ENCODE measurements at regions not wholly inside any gene's neighbourhood (a gene's known extent, or its start where the extent isn't known, plus 50 kb on each side); places are given as distances from the start of the nearest gene placed in this dataset.

DNA sequence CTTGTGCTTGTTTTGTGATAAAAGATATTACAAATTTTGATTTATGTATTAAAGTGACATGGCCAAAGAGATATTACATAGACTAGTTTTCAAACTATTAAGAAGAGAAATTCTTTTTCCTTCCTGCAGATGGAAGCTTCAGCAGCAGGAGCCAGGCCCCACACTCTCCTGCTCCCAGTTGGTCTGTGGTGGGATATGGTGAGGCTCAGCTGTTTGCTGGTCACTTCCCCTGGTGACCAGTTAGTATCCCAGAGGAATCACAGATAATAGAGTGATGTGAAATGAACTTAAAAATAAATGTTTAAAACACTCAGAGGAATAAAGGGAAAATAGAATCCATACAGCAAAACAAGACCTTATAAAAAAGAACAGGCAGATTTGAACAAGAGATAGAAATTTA lies 154.7 kb downstream of the KTN1 start:
- DNase-seq, result no peak

- no peak for DNase-seq
Observed at GRCh38 chr14:55739967-55740648, 160.1 kb downstream of the KTN1 start.

GRCh38 chr14:55740649-55740989 lies 160.6 kb downstream of the KTN1 start:
- no peak for DNase-seq

DNA sequence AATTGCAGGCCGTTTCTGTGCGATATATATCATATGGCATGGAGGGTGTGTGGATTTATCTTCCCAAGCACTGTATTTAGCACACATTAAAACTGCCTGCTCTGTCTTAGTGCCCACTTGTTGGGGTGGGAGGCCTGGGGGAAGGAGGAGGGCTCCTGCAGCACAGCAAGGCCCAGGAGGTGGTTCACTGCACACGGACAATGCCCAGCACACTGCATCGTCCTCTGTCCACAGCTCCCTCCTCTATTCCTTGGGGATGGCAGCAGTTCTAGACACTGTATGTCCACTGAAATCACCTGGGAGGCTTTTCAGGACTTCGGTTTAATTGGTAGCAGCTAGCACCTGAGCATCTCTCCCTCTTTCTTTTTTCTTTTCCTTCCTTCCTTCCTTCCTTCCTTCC lies 161.2 kb downstream of the KTN1 start:
- no peak for DNase-seq

DNA sequence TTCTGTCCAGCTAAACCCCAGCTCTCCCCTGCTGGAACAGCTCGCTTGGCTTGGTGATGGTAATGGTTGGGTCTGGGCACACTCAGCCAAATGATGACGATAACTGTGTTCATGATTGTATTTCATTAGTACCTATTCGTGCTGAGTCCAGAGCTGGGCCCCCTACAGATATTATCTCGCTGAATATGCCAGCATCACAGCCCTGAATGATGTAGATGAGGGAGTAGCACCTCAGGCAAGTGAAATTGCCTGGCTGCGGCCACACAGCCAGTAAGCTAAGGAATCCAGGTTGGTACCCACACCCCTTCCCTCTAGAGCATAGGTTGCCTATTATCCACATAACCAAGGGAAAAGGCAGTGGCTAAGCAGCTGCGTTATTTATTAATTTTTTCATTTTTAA lies 163.5 kb downstream of the KTN1 start:
- no peak for DNase-seq

DNA sequence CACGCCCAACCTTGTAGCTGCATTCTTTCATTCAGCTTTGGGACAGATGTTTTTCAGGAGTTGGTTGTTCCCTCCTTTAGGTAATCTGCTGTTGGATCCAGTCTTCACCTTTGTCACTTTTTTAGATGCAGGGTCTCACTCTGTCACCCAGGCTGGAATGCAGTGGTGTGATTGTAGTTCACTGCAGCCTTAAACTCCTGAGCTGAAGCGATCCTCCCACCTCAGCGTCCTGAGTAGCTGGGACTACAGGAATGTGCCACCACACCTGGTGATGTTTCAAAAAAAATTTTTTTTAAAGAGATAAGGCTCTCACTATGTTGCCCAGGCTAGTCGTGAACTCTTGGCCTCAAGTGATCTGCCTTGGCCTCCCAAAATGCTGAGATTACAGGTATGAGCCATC lies 164.3 kb downstream of the KTN1 start:
- no peak for DNase-seq

GRCh38 chr14:55745906-55746305 lies 165.9 kb downstream of the KTN1 start:
- DNase-seq, result no peak

- DNase-seq, result no peak
Observed at GRCh38 chr14:55746558-55746957, 166.6 kb downstream of the KTN1 start.

DNA sequence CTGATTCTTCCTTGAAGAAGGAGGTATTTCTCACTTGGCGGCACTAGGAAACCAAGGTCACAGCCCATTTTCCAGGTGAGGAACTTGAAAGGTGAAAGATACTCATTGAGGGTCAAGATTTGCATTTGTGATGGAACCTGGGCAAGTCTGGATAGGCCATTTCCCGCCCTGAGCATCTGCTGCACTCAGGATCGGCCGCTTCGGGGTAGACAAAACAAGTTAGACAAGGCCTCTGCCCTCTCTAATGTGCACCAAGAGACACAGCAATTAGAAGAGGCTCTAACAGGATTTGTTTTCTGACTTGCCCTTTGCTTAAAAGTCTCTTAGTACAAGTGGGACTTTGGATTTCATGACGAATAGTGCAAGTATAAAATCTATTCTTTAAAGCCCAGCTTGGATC lies 167.2 kb downstream of the KTN1 start:
- DNase-seq, result no peak

DNA sequence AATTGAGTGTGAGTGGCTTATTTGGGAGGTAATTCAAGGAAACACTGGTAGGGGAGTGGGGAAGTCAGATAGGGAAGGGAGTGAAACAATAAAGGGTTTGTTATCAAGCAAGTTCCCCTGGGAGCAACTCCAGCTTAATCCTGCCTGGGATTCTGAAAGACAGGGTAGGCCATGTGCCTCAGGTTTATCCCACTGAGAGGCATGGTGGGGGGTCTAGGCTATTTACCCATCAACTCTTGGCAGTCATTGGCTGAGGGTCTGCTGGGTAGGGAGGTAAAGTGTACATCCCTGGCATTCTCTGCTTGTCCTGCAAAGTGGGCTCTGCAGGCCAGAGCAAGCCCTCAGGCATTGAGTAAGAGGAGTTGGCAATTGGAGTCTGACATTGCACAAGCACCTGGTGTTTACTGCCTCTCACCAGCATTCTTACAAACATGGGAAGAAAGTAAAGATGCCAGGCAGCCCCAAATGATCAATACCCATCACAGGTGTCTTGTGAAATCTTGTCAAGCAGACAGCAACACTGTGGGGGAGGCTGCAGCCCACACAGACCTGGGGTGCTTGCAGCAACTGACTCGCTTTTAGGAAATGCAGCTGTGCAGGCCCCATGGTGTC lies 169.3 kb downstream of the KTN1 start:
- DNase-seq, result no peak

- no peak for DNase-seq
Observed at GRCh38 chr14:55749946-55750345, 169.9 kb downstream of the KTN1 start.

- DNase-seq, result no peak
Observed at GRCh38 chr14:55752580-55753390, 172.8 kb downstream of the KTN1 start.

DNA sequence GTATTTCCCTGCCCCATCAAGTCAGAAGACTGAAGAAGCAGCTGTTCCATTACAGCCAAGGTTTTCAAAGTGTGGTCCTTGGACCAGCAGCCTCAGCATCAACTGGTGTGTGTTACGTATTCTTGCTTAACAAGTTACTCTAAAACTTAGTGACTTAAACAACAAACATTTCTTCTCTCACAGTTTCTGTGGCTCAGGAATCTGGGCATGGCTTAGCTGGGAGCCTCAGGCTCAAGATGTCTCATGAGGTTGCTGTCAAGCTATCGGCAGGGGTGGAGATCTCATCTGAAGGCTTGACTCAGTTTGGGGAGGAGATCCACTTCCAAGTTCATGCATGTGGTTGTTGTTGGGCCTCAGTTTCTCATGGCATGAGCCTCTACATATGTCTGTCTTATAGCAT lies 174.5 kb downstream of the KTN1 start:
- no peak for DNase-seq

DNA sequence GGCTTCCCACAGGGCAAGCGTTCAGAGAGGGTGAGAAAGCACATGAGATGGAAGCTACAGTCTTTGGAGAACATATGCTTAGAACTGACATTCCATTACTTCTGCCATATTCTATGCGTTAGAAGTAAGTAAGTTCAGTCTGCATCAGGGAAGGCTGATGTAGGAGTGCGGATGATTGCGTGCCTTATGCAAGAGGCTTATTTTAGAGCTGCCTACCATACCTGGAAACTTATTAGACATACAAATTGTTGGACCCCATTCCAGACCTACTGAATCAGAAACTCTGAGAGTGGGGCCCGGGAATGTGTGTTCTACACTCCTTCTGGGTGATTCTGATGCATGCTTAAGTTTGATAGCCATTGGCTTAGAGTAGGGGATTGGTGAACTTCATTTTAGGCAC lies 174.9 kb downstream of the KTN1 start:
- DNase-seq, result no peak

DNA sequence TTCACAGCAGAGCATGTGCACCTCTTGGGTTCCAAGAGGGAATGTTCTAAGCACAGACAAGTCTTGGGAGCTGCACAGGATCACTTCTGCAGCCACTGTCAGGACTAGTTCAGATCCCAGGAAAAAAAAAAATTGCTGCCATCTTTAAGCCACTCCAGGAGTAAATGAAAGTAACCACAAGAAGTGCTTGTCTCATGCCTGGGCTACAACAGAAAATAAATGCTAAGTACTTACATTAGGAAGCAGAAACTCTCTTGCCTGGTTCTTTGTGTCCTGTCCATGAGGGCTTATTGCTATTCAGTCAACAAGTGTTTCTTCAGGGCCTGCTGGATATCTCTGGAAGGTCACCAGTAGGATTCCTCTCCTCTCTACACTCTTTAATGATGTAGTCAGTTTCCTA lies 176.1 kb downstream of the KTN1 start:
- DNase-seq, result no peak

- no peak for DNase-seq
Observed at GRCh38 chr14:55756557-55756956, 176.6 kb downstream of the KTN1 start.

GRCh38 chr14:55758796-55759195 lies 178.8 kb downstream of the KTN1 start:
- no peak for DNase-seq

DNA sequence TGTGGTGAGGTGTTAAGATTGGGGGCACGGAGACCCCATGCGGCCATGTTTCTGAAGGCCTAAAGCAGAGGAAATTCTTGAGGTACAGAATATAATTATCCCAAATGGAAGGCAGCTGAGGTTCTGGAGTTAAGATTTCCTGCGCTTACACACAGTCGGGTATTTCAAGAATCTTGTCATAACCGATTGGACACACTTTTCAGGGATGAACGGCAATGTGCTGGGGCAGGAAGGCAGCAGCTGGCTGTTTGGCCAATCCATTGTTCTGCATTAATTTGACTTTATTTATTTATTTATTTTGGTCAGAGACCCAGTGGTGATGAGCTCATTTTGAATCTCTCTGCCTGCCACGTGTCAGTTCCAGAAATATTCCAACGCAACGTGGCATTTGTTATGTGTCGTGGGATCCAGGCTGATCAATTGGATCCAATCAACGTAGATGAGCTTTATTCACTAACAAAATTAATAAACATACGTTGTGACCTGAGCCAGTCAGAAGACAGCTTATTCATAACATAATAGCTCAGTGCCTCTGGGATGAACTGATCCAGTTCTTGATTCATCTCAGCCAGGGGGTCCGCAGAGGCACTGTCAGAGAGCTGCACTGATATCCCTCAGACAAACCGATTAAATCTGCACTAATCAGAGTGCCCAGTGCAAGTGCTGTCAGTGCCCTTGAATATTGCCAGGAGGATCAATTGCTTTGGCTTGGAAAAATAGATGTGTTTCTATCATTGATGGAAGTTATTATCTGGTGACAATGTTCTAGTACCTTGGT lies 181.0 kb downstream of the KTN1 start:
- DNase-seq, result no peak

DNA sequence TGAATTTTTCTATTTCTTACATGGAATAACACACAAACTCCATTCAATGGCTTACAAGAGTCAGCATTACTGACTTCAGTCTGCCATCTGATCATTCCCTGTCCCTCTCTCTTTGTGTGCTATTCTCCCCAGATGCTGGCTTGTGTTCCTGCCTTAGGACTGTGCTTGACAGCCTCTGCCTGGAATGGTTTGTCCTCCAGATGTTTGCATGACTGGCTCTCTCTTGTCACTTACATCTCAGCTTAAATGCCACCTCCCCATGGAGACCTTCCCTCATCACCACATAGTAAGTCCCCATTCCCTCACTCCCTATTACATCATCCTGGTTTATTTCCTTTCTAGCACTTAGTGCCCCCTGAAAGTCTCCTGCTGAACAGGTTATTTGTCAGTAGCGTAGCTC lies 181.6 kb downstream of the KTN1 start:
- no peak for DNase-seq

DNA sequence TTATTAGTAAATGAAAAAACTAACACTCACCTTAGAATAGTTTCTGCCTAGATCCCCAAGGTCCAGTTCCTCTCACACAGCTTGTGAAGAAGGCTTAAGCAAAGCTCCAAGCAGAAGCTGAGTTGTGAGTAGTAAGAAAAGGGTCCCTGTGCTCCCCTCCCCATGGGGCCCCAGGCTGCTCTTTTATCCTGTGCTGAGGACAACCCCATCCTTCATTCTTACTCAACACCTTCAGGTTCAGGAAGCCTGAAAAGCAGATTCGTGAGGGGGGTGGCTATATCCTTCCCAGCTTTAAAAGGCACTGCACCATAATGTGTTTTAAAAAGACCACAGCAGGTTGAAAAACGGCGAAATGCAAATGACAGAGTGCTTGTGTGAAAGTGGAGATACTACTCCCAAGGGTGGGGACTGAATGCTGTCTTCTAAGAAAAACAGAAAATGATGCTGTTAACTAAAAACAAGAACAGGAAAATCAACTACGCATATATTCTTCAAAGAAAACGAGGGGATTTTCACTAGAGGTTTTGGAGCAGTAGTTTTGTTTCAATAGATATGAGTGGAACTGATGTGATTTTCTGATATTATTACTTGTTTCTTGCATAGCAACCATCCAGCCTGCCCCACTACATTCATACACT lies 182.7 kb downstream of the KTN1 start:
- DNase-seq, result no peak

GRCh38 chr14:55764784-55765183 lies 184.8 kb downstream of the KTN1 start:
- no peak for DNase-seq

GRCh38 chr14:55766071-55766470 lies 186.1 kb downstream of the KTN1 start:
- no peak for DNase-seq

GRCh38 chr14:55767286-55767685 lies 187.3 kb downstream of the KTN1 start:
- DNase-seq, result no peak
